ENCODE measurements at regions not wholly inside any gene's neighbourhood (a gene's known extent, or its start where the extent isn't known, plus 50 kb on each side); places are given as distances from the start of the nearest gene placed in this dataset.
"Not testable (repeated sequence)": the region's sequence is repeated elsewhere in the genome, so short reads cannot be mapped to it uniquely, and the experiment has no call there.

- DNase-seq: peak in 1 of 14 donors; percentile 78
These were observed 166.9 kb upstream of the FBXL7 start for GRCh38 chr5:15333091-15333490.

DNA sequence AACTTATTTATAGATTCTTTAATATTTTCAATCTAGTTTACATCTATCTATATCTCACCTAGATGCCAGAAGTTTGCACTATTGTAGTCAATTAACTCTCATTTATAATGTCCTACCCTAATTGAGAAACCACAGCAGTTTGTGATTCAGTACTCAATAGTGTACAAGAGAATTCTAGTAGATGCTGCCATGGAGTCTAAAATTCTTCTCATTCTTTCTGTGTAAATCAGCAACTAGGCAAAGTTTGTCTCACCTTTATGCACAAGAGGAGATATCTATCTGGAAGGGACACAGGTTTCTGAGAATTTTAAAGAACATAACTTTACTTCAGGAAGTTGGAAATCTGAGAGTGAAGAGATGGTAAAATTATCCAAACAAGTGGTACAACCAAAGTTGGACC is 173.0 kb upstream of the FBXL7 start:
- DNase-seq: no peak

GRCh38 chr5:15326471-15326870 is 173.5 kb upstream of the FBXL7 start:
- no peak for DNase-seq

DNA sequence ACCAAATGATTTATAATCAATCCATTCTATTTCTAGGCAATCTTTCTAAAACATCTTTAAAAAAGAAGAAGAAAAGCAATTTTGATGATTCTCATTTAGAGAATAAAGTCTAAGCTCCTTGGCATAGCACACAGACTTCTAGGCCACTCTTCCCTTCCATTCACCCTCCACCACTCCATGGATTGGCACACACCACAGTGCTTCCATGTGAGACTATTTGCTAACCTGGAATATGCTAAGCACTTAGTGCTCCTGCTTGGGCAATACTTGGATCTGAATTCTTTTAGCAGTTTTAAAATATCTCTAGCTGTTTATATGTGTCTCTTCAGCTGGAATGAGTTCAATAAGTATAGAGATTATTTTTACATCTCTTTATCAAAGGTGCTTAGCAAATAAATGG is 177.6 kb upstream of the FBXL7 start:
- no peak for DNase-seq

DNA sequence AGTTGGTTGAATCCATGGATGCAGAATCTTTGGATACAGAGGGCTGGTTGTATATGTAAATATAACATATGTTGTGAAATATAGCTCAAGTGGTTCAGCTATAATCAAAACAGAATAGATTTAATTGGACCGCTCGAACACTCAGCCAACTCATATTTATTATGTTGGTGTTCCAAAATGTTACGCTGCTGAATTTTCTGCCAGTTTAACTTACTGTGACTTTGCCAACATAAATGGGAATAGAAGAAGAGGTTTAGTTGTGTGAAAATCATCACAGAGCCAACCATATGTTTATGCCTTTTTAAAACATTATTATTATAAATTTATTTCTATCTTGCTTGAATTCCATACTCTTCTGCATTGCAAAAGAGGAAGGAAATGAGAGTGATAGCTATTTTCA is 178.2 kb upstream of the FBXL7 start:
- peak in 1 of 14 donors; percentile 64 for DNase-seq

DNA sequence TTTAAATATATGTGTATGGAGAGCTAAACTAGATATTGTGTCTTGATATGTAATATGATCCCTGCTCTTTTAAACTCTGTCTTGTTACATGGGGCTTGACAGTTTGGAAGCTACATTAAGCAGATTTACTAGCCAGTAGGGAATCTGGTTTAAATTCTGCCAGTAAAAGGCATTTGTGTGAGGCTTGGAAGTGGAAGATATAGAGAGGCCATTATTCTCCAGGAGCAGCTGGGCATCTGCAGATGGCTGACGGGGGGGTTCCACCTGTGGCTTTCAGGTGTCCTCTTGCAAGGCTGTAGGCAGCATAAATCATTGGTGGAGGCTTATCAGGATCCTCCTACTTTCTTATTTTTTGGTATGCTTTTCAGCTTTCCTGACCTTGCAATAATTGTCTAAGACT is 179.1 kb upstream of the FBXL7 start:
- peak in 13 of 14 donors; percentile 2 to 96 (median 10) for DNase-seq

DNA sequence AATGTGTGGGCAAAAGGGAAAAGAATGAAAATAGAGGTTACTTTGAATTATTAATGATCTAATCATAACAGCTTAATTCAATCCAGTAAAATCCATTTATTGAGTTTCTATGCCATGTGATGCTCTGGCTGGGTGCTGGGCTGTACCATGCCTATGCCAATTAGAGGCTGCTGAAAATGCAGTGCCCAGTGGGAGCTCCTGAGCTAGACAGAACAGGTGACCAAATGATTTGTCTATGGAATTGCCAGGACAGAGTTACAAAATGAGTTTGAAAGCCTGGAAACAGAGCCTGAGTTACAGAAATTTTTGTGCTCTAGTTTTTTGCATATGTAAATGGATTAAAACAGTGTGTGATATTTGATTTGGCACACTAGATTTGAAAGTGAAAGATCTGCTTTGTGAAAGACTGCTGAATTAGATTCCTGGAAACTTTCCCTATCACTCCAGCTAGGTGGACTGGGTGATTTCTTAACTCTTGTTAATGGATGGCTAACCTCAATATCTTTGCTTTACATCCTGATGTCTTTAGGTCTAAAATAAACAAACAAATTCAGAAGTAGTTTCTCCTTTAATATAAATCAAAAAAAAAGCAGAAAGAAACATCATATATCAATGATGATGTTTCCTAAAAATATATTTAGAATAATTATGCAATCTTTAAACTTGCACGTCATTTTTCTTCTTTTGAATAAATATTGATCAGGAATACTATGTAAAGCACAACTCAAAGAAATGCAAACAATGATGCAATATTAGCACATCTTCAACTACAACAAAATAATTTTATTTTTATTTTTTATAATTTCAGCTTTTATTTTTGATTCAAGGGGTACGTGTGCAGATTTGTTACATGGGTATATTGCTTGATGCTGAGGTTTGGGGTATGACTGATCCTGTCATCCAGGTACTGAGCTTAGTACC is 194.8 kb upstream of the FBXL7 start:
- no peak for DNase-seq

DNA sequence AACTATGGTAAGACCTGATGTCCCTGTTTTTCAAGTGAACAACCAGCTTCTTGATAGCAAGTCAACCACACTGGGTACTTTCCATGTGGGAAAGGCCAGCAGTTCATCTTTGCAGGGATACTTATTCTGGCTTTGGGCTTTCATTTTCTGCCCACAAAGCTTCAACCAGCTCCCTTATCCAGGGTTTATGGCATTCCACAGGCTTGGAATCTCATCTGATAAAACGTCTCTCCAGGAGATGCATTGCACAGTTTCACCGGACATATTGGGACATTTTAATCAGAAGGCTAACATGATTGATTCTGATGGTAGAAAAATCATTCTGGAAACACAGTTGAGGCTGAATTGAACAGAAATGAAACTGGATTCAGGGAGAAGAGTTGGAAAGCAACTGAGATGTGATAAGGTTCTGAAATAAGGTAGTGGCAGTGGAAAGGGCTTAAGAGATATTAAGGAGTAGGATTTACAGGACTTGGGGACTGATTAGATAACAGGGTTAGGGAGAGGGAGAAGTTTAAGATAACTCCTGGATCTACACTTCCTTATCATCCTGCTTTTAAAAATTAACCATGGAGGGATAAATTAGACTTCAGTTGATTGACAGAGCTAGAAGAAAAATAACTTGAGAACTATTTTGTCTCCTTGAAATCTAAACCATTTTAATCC is 195.8 kb upstream of the FBXL7 start:
- DNase-seq: no peak

DNA sequence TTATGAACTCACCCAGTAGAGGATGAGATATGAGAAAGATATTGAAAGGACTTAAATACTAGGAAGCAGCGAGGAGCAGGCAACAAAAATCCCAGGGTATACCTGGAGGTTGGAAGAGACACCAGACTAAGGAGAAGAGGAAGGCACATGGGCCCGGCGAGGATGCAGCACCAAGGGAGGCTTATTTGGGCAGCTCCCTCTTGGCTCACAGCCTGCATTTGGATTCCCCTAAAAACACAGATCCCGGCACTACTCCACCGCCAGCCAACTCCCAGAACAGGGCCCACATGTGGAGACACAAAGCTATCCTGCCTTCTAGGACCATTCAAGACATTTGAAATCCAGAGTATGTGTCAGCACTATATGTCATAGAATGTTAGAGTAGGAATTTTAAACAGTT is 199.8 kb upstream of the FBXL7 start:
- no peak for DNase-seq

GRCh38 chr5:15290953-15291352 is 209.0 kb upstream of the FBXL7 start:
- DNase-seq: no peak

GRCh38 chr5:15286650-15287049 is 213.3 kb upstream of the FBXL7 start:
- DNase-seq: peak in 7 of 14 donors; percentile 3 to 29 (median 17)

DNA sequence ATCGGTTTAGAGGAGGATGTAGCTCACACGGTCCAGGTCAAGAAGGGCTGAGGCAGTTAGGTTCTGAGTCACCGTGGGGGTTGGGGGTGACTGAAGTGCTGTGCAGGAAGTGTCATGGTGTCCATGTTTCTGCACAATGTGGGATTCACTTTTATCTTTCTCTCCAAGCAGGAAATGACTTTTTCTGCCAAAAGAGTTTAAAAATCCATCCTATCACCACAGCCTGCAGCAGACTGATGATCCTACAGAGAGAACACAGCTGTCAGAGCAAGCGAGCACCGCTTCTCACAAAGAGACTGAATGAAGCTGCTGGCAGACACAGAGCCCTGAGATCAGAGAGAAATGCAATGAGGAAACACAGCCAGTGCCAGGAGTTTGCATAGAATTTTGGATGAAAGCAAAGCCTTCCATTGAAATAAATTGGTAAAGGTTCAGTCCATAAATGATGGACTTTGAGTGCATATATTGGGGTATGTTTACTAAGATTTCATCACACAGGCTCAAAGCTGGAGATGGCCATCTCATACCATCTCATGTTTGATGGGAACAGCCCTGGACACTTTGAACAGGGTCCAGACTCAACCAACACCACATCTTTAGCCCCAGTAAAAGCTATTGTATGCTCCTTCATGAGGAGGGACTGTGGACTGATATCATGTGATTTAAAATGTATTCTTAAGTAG is 213.9 kb upstream of the FBXL7 start:
- DNase-seq: peak in 1 of 14 donors; percentile 0

DNA sequence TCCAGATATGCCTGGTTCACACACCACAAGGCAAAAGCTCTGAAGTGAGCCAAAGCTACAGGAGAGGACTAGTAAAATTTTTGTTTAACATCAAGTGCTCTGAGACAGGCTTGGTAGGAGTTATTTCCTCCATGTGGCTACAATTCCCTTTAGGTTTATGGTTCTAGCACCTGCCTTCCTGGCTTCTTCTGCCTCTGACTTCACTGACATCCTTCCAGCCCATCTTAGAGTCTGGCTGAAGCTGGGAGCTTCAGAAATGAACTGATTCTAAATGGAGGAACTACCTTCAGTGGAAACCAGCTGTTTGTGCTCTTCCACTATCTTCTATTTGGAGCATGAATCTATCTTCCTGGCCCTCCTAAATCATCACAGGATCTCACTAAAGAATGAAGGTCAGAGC is 215.3 kb upstream of the FBXL7 start:
- no peak for DNase-seq

DNA sequence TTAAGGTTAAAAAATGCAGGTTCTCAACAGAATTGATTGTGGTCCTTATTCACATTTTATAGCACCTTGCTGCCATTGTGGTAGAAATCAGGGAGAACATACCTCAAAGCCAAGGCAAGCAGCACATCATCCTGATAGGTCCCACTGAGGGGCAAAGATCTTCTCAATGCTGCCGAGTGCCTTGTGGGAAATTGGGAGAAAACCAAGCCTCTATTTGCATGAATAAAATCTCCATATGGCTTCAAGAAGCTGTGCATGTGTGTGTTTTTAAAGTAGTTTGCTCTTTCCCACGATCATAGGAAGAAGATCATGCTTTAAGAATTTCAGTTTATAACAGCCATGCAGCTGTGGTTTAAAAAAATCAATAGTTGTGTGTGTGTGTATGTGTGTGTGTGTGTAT is 216.9 kb upstream of the FBXL7 start:
- DNase-seq: no peak

- DNase-seq: no peak
These were observed 217.4 kb upstream of the FBXL7 start for GRCh38 chr5:15282611-15283010.

DNA sequence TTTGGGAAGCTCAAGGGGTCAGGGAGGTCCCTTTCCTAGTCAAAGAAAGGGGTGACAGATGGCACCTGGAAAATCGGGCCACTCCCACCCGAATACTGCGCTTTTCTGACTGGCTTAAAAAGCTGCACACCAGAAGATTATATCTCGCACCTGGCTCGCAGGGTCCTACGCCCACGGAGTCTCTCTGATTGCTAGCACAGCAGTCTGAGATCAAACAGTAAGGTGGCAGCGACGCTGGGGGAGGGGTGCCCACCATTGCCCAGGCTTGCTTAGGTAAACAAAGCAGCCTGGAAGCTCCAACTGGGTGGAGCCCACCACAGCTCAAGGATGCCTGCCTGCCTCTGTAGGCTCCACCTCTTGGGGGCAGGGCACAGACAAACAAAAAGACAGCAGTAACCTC is 228.4 kb upstream of the FBXL7 start:
- not testable (repeated sequence) for DNase-seq

- DNase-seq: no peak
These were observed 232.0 kb upstream of the FBXL7 start for GRCh38 chr5:15267966-15268365.

GRCh38 chr5:15266841-15267240 is 233.1 kb upstream of the FBXL7 start:
- no peak for DNase-seq

DNA sequence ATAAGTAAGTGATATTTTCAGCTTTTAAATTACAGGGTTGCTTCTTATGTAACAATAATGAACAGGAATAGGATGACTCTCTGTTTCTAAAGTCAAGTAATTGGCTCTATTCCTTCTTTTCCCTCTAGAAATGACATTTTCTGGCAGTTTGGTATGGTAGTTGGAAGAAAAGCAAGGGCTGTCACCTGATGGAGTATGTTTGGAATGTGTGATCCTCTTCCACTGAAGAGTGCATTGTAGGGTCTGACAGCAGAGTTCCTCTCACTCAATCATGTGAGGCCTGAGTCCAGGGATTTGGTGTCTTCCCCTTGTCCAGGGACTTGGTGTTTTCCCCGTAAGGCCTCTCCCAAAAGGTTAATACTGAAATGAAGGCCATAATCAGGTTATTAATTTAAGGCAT is 233.8 kb upstream of the FBXL7 start:
- DNase-seq: no peak

DNA sequence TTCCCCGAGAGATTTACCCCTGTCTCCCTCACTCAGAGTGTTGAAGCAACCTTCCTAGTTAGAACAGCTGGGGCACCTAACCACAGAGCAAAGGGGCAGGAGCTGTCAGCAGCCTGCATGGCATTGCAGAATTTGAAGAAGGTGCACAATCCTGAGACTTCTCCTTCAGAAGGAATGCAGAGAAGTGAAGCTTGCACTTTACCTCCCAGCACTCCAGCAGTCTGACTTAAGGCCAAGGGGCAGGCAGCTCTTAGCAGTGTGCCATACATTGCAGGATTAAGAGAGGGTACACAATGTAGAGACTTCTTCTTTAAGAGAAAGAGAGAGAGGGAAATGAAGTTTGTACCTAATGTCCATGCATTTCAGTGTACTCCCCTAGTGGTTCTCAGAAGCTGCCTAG is 236.0 kb upstream of the FBXL7 start:
- no peak for DNase-seq

DNA sequence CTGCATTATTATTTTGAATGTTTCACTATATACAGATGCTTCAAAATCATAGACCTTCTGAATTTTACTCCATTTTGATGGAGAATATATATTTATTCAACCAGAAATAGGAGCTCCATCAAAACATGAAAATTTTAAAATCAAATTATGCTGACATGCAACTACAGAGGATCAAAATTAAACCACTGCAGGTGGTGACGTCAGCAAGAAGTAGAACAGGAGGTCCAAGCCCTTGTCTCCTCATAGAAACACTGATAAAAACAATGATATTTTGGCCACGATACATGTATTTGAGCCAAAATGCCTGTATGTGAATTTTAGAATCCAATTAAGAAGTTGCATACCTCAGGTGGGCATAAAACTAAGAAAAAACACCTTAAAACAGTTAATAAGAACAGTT is 236.6 kb upstream of the FBXL7 start:
- DNase-seq: no peak

GRCh38 chr5:15261269-15261995 is 238.5 kb upstream of the FBXL7 start:
- no peak for DNase-seq
